H9 (cell line): ENCODE measurements at regions not wholly inside any gene's neighbourhood (a gene's known extent, or its start where the extent isn't known, plus 50 kb on each side); places are given as distances from the start of the nearest gene placed in this dataset.

ENCODE experiments used
- DNase-seq: peaks from one replicate; pipeline ENCODE4 v3.0.0-alpha.2; 2017
- H2AFZ ChIP-seq: one replicate; pipeline ENCODE4 v1.6.1; 2013; ENCODE audit warnings: mild to moderate bottlenecking, low read length, control low read depth, moderate library complexity
- H2AK5ac ChIP-seq: 2 replicates; pipeline ENCODE4 v1.6.1; 2013; ENCODE audit warnings: low read length, control low read depth, mixed read lengths; ENCODE audit not compliant: insufficient read length
- H2BK120ac ChIP-seq: one replicate; pipeline ENCODE4 v1.6.1; 2013; ENCODE audit warnings: low read depth, mild to moderate bottlenecking, low read length, control low read depth, inconsistent platforms; ENCODE audit not compliant: poor library complexity, severe bottlenecking
- H2BK12ac ChIP-seq: 2 replicates; pipeline ENCODE4 v1.6.1; 2013; ENCODE audit warnings: low read length, control low read depth, mixed read lengths, low read depth; ENCODE audit not compliant: insufficient read length
- H2BK15ac ChIP-seq: 2 replicates; pipeline ENCODE4 v1.6.1; 2013; ENCODE audit warnings: low read depth, low read length, control low read depth
- H2BK20ac ChIP-seq: one replicate; pipeline ENCODE4 v1.6.1; 2013; ENCODE audit warnings: low read depth, mild to moderate bottlenecking, low read length, control low read depth, inconsistent platforms; ENCODE audit not compliant: poor library complexity, severe bottlenecking
- H2BK5ac ChIP-seq: 2 replicates; pipeline ENCODE4 v1.6.1; 2013; ENCODE audit warnings: low read length, control low read depth, mixed read lengths; ENCODE audit not compliant: insufficient read length
- H3K14ac ChIP-seq: 2 replicates; pipeline ENCODE4 v1.6.1; 2013; ENCODE audit warnings: low read length, control low read depth; ENCODE audit not compliant: insufficient read depth
- H3K18ac ChIP-seq: 2 replicates; pipeline ENCODE4 v1.6.1; 2013; ENCODE audit warnings: low read depth, mild to moderate bottlenecking, mixed read lengths, low read length, control low read depth; ENCODE audit not compliant: insufficient read length
- H3K23ac ChIP-seq: 2 replicates; pipeline ENCODE4 v1.6.1; 2013; ENCODE audit warnings: low read length, control low read depth, mixed read lengths, low read depth; ENCODE audit not compliant: insufficient read length
- H3K23me2 ChIP-seq: 2 replicates; pipeline ENCODE4 v1.6.1; 2013; ENCODE audit warnings: low read depth, mild to moderate bottlenecking, mixed read lengths, low read length, control low read depth; ENCODE audit not compliant: insufficient read length, poor library complexity, severe bottlenecking
- H3K27ac ChIP-seq: 2 replicates; pipeline ENCODE4 v1.5.1; 2013; ENCODE audit warnings: low read length, control low read depth, mixed read lengths, low read depth; ENCODE audit not compliant: insufficient read length
- H3K27me3 ChIP-seq: 2 replicates; pipeline ENCODE4 v1.6.1; 2013; ENCODE audit warnings: low read length, control low read depth, inconsistent platforms; ENCODE audit not compliant: insufficient read depth
- H3K4ac ChIP-seq: 2 replicates; pipeline ENCODE4 v1.6.1; 2013; ENCODE audit warnings: low read depth, mild to moderate bottlenecking, control low read depth, inconsistent platforms, low read length, moderate library complexity
- H3K4me1 ChIP-seq: 2 replicates; pipeline ENCODE4 v1.6.1; 2013; ENCODE audit warnings: low read length, control low read depth, inconsistent platforms; ENCODE audit not compliant: insufficient read depth
- H3K4me2 ChIP-seq: 2 replicates; pipeline ENCODE4 v1.6.1; 2013; ENCODE audit warnings: low read length, control low read depth, mixed read lengths; ENCODE audit not compliant: insufficient read length, insufficient read depth
- H3K56ac ChIP-seq: 2 replicates; pipeline ENCODE4 v1.6.1; 2013; ENCODE audit warnings: low read depth, mild to moderate bottlenecking, mixed read lengths, low read length, control low read depth; ENCODE audit not compliant: insufficient read length
- H3K79me1 ChIP-seq: 2 replicates; pipeline ENCODE4 v1.6.1; 2013; ENCODE audit warnings: low read depth, mild to moderate bottlenecking, moderate library complexity, low read length, control low read depth, inconsistent platforms; ENCODE audit not compliant: insufficient read depth, poor library complexity, severe bottlenecking
- H3K79me2 ChIP-seq: 2 replicates; pipeline ENCODE4 v1.6.1; 2013; ENCODE audit warnings: low read length, control low read depth, inconsistent platforms; ENCODE audit not compliant: insufficient read depth
- H3K9ac ChIP-seq: 2 replicates; pipeline ENCODE4 v1.6.1; 2013; ENCODE audit warnings: low read length, control low read depth, mixed read lengths; ENCODE audit not compliant: insufficient read length; ENCODE audit errors: extremely low read depth
- H3K9me3 ChIP-seq: one replicate; pipeline ENCODE4 v1.6.1; 2013; ENCODE audit warnings: low read depth, low read length, inconsistent platforms; ENCODE audit not compliant: control insufficient read depth
- H3T11ph ChIP-seq: one replicate; pipeline ENCODE4 v1.6.1; 2013; ENCODE audit warnings: mild to moderate bottlenecking, low read length, control low read depth, inconsistent platforms
- H4K20me1 ChIP-seq: one replicate; pipeline ENCODE4 v1.6.1; 2013; ENCODE audit not compliant: control insufficient read depth, insufficient read length, insufficient read depth
- H4K5ac ChIP-seq: 2 replicates; pipeline ENCODE4 v1.6.1; 2013; ENCODE audit warnings: low read depth, mild to moderate bottlenecking, mixed read lengths, low read length, control low read depth; ENCODE audit not compliant: insufficient read length
- H4K8ac ChIP-seq: replicated peaks from 2 replicates; pipeline ENCODE4 v1.6.1; 2013; ENCODE audit warnings: low read length, control low read depth, mixed read lengths, low read depth; ENCODE audit not compliant: insufficient read length
- H4K91ac ChIP-seq: 2 replicates; pipeline ENCODE4 v1.6.1; 2013; ENCODE audit warnings: low read depth, mild to moderate bottlenecking, moderate library complexity, mixed read lengths, low read length, control low read depth; ENCODE audit not compliant: insufficient read length
- H3K27ac Mint-ChIP-seq, 3 experiments: 2 replicates in 2 of 3; 3 replicates in 1 of 3; pipeline ENCODE4 v1.8.0; 2020 to 2021; ENCODE audit warnings: mixed read lengths in 3 of 3, mild to moderate bottlenecking in 1 of 3, moderate library complexity in 1 of 3
- H3K27me3 Mint-ChIP-seq: 2 replicates; pipeline ENCODE4 v1.8.0; 2021; ENCODE audit warnings: low read depth, mild to moderate bottlenecking, moderate library complexity, mixed read lengths
- H3K36me3 Mint-ChIP-seq, 3 experiments: 2 replicates in 2 of 3; 3 replicates in 1 of 3; pipeline ENCODE4 v1.8.0; 2020 to 2021; ENCODE audit warnings: low read depth in 3 of 3, mixed read lengths in 3 of 3; ENCODE audit not compliant: insufficient read depth in 1 of 3
- H3K4me1 Mint-ChIP-seq, 2 experiments: 2 replicates each; pipeline ENCODE4 v1.8.0; 2020; ENCODE audit warnings: mixed read lengths in 2 of 2
- H3K4me3 Mint-ChIP-seq, 2 experiments: 2 replicates in 1 of 2; 3 replicates in 1 of 2; pipeline ENCODE4 v1.8.0; 2020 to 2021; ENCODE audit warnings: mild to moderate bottlenecking in 2 of 2, mixed read lengths in 2 of 2, moderate library complexity in 1 of 2
- H3K9me3 Mint-ChIP-seq, 2 experiments: 2 replicates in 1 of 2; 3 replicates in 1 of 2; pipeline ENCODE4 v1.8.0; 2020; ENCODE audit warnings: mild to moderate bottlenecking in 2 of 2, mixed read lengths in 2 of 2, moderate library complexity in 1 of 2
- WGBS: extraction: QIAGEN DNeasy Blood & Tissue Kit; methylation state at CpG from one replicate; pipeline ENCODE4 v1.1.7; 2013; ENCODE audit warnings: missing lambda C conversion rate, low lambda C conversion rate, mixed read lengths; ENCODE audit not compliant: insufficient read length; ENCODE audit errors: extremely low coverage; 5-methylcytosine and 5-hydroxymethylcytosine counted together
- TF ChIP-seq, protein P1 (sequence below): fragments of 200-600 bp; sonication (generic); conservative IDR thresholded peaks from 3 replicates; pipeline ENCODE4 v1.8.0; 2021; ENCODE audit warnings: antibody characterized with exemption, mild to moderate bottlenecking

GRCh38 chr3:146881356-146881755 is 276.2 kb upstream of the PLSCR5 start:
- Histone ChIP-seq H3K79me1 (no peaks in the 10 kb centered on the region), H4K20me1 (no peaks in the 10 kb centered on the region), H3K18ac (no peak overlapping the region), H3K4me2 (no peak overlapping the region), H3K27ac (no peak overlapping the region), H4K8ac (no peak overlapping the region), H2BK120ac (no peak overlapping the region), H4K91ac (no peak overlapping the region), H3K27me3 (no peaks in the 10 kb centered on the region), H3K56ac (no peak overlapping the region), H3K4me1 (no peaks in the 10 kb centered on the region), H3K4ac (no peak overlapping the region), H2BK12ac (no peak overlapping the region), H2AK5ac (no peak overlapping the region), H3T11ph (no peak overlapping the region), H2BK20ac (no peak overlapping the region), H3K9ac (no peak overlapping the region), H3K79me2 (no peaks in the 10 kb centered on the region), H3K9me3 (no peaks in the 10 kb centered on the region), H2AFZ (no peak overlapping the region), H3K23ac (no peak overlapping the region), H2BK15ac (no peak overlapping the region), H4K5ac (no peak overlapping the region), H2BK5ac (no peak overlapping the region), H3K14ac (no peak overlapping the region), H3K23me2 (no peaks in the 10 kb centered on the region)
- DNase-seq = no peak
- WGBS = no CpG with 5 or more reads among the region's 6 CpGs
- H3K9me3 Mint-ChIP-seq = no peaks in the 10 kb centered on the region
- H3K4me1 Mint-ChIP-seq = peaks cover 5 to 10% of the 10 kb centered on the region in 2 experiments
- H3K36me3 Mint-ChIP-seq = no peaks in the 10 kb centered on the region
- no peaks in the 10 kb centered on the region for H3K27me3 Mint-ChIP-seq
- TF ChIP-seq, protein P1, sequence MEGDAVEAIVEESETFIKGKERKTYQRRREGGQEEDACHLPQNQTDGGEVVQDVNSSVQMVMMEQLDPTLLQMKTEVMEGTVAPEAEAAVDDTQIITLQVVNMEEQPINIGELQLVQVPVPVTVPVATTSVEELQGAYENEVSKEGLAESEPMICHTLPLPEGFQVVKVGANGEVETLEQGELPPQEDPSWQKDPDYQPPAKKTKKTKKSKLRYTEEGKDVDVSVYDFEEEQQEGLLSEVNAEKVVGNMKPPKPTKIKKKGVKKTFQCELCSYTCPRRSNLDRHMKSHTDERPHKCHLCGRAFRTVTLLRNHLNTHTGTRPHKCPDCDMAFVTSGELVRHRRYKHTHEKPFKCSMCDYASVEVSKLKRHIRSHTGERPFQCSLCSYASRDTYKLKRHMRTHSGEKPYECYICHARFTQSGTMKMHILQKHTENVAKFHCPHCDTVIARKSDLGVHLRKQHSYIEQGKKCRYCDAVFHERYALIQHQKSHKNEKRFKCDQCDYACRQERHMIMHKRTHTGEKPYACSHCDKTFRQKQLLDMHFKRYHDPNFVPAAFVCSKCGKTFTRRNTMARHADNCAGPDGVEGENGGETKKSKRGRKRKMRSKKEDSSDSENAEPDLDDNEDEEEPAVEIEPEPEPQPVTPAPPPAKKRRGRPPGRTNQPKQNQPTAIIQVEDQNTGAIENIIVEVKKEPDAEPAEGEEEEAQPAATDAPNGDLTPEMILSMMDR = no peak
- peak overlapping the region in 1 of 3 experiments; percentile 68; a peak in 2 of 7 replicates for H3K27ac Mint-ChIP-seq
- no peak overlapping the region for H3K4me3 Mint-ChIP-seq
